OCI-LY1 (cell line): ENCODE measurements at regions not wholly inside any gene's neighbourhood (a gene's known extent, or its start where the extent isn't known, plus 50 kb on each side); places are given as distances from the start of the nearest gene placed in this dataset.

Experiments used
- EZH2 ChIP-seq: fragments of 200-600 bp; sonication (generic), shearing (Covaris generic); IDR thresholded peaks from 2 replicates; pipeline ENCODE4 v1.8.0; 2017; ENCODE audit warnings: borderline replicate concordance, mixed run types, mild to moderate bottlenecking, antibody characterized with exemption, low read length, moderate library complexity, mixed read lengths
- TF ChIP-seq, protein P1 (sequence below): fragments of 200-600 bp; sonication (generic), shearing (Covaris generic); IDR thresholded peaks from 2 replicates; pipeline ENCODE4 v1.5.1; 2017; ENCODE audit warnings: mild to moderate bottlenecking, antibody characterized with exemption, low read length, moderate library complexity, mixed read lengths

DNA sequence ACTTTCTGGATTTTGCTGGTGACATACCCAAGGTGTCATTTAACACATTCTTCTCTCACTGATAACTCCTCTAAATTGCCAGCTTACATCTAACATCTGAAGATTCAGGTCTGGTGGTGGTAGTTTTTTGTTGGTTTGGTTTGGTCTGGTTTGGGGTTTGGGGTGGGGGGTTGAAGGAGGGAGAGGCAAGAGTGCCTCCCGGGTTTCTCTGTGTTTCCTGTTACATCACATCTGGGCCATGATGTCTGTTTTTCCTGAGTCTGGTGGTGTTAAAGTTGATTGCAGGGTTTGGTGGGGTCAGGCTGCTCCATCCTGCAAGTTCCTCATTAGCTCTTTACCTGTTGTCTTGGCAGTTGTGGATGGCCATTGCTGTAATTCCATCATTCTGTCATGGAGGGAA, 155.8 kb upstream of the UBL3 start:
- TF ChIP-seq, protein P1, sequence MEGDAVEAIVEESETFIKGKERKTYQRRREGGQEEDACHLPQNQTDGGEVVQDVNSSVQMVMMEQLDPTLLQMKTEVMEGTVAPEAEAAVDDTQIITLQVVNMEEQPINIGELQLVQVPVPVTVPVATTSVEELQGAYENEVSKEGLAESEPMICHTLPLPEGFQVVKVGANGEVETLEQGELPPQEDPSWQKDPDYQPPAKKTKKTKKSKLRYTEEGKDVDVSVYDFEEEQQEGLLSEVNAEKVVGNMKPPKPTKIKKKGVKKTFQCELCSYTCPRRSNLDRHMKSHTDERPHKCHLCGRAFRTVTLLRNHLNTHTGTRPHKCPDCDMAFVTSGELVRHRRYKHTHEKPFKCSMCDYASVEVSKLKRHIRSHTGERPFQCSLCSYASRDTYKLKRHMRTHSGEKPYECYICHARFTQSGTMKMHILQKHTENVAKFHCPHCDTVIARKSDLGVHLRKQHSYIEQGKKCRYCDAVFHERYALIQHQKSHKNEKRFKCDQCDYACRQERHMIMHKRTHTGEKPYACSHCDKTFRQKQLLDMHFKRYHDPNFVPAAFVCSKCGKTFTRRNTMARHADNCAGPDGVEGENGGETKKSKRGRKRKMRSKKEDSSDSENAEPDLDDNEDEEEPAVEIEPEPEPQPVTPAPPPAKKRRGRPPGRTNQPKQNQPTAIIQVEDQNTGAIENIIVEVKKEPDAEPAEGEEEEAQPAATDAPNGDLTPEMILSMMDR, result no peak
- no peak for TF ChIP-seq EZH2
